H9 (cell line): ENCODE measurements at regions not wholly inside any gene's neighbourhood (a gene's known extent, or its start where the extent isn't known, plus 50 kb on each side); places are given as distances from the start of the nearest gene placed in this dataset.

ENCODE experiments used
- DNase-seq: peaks from one replicate; pipeline ENCODE4 v3.0.0-alpha.2; 2017
- H2AFZ ChIP-seq: one replicate; pipeline ENCODE4 v1.6.1; 2013; ENCODE audit warnings: mild to moderate bottlenecking, low read length, control low read depth, moderate library complexity
- H2AK5ac ChIP-seq: 2 replicates; pipeline ENCODE4 v1.6.1; 2013; ENCODE audit warnings: low read length, control low read depth, mixed read lengths; ENCODE audit not compliant: insufficient read length
- H2BK120ac ChIP-seq: one replicate; pipeline ENCODE4 v1.6.1; 2013; ENCODE audit warnings: low read depth, mild to moderate bottlenecking, low read length, control low read depth, inconsistent platforms; ENCODE audit not compliant: poor library complexity, severe bottlenecking
- H2BK12ac ChIP-seq: 2 replicates; pipeline ENCODE4 v1.6.1; 2013; ENCODE audit warnings: low read length, control low read depth, mixed read lengths, low read depth; ENCODE audit not compliant: insufficient read length
- H2BK15ac ChIP-seq: 2 replicates; pipeline ENCODE4 v1.6.1; 2013; ENCODE audit warnings: low read depth, low read length, control low read depth
- H2BK20ac ChIP-seq: one replicate; pipeline ENCODE4 v1.6.1; 2013; ENCODE audit warnings: low read depth, mild to moderate bottlenecking, low read length, control low read depth, inconsistent platforms; ENCODE audit not compliant: poor library complexity, severe bottlenecking
- H2BK5ac ChIP-seq: 2 replicates; pipeline ENCODE4 v1.6.1; 2013; ENCODE audit warnings: low read length, control low read depth, mixed read lengths; ENCODE audit not compliant: insufficient read length
- H3K14ac ChIP-seq: 2 replicates; pipeline ENCODE4 v1.6.1; 2013; ENCODE audit warnings: low read length, control low read depth; ENCODE audit not compliant: insufficient read depth
- H3K18ac ChIP-seq: 2 replicates; pipeline ENCODE4 v1.6.1; 2013; ENCODE audit warnings: low read depth, mild to moderate bottlenecking, mixed read lengths, low read length, control low read depth; ENCODE audit not compliant: insufficient read length
- H3K23ac ChIP-seq: 2 replicates; pipeline ENCODE4 v1.6.1; 2013; ENCODE audit warnings: low read length, control low read depth, mixed read lengths, low read depth; ENCODE audit not compliant: insufficient read length
- H3K23me2 ChIP-seq: 2 replicates; pipeline ENCODE4 v1.6.1; 2013; ENCODE audit warnings: low read depth, mild to moderate bottlenecking, mixed read lengths, low read length, control low read depth; ENCODE audit not compliant: insufficient read length, poor library complexity, severe bottlenecking
- H3K27ac ChIP-seq: 2 replicates; pipeline ENCODE4 v1.5.1; 2013; ENCODE audit warnings: low read length, control low read depth, mixed read lengths, low read depth; ENCODE audit not compliant: insufficient read length
- H3K27me3 ChIP-seq: 2 replicates; pipeline ENCODE4 v1.6.1; 2013; ENCODE audit warnings: low read length, control low read depth, inconsistent platforms; ENCODE audit not compliant: insufficient read depth
- H3K4ac ChIP-seq: 2 replicates; pipeline ENCODE4 v1.6.1; 2013; ENCODE audit warnings: low read depth, mild to moderate bottlenecking, control low read depth, inconsistent platforms, low read length, moderate library complexity
- H3K4me1 ChIP-seq: 2 replicates; pipeline ENCODE4 v1.6.1; 2013; ENCODE audit warnings: low read length, control low read depth, inconsistent platforms; ENCODE audit not compliant: insufficient read depth
- H3K4me2 ChIP-seq: 2 replicates; pipeline ENCODE4 v1.6.1; 2013; ENCODE audit warnings: low read length, control low read depth, mixed read lengths; ENCODE audit not compliant: insufficient read length, insufficient read depth
- H3K56ac ChIP-seq: 2 replicates; pipeline ENCODE4 v1.6.1; 2013; ENCODE audit warnings: low read depth, mild to moderate bottlenecking, mixed read lengths, low read length, control low read depth; ENCODE audit not compliant: insufficient read length
- H3K79me1 ChIP-seq: 2 replicates; pipeline ENCODE4 v1.6.1; 2013; ENCODE audit warnings: low read depth, mild to moderate bottlenecking, moderate library complexity, low read length, control low read depth, inconsistent platforms; ENCODE audit not compliant: insufficient read depth, poor library complexity, severe bottlenecking
- H3K79me2 ChIP-seq: 2 replicates; pipeline ENCODE4 v1.6.1; 2013; ENCODE audit warnings: low read length, control low read depth, inconsistent platforms; ENCODE audit not compliant: insufficient read depth
- H3K9ac ChIP-seq: 2 replicates; pipeline ENCODE4 v1.6.1; 2013; ENCODE audit warnings: low read length, control low read depth, mixed read lengths; ENCODE audit not compliant: insufficient read length; ENCODE audit errors: extremely low read depth
- H3K9me3 ChIP-seq: one replicate; pipeline ENCODE4 v1.6.1; 2013; ENCODE audit warnings: low read depth, low read length, inconsistent platforms; ENCODE audit not compliant: control insufficient read depth
- H3T11ph ChIP-seq: one replicate; pipeline ENCODE4 v1.6.1; 2013; ENCODE audit warnings: mild to moderate bottlenecking, low read length, control low read depth, inconsistent platforms
- H4K20me1 ChIP-seq: one replicate; pipeline ENCODE4 v1.6.1; 2013; ENCODE audit not compliant: control insufficient read depth, insufficient read length, insufficient read depth
- H4K5ac ChIP-seq: 2 replicates; pipeline ENCODE4 v1.6.1; 2013; ENCODE audit warnings: low read depth, mild to moderate bottlenecking, mixed read lengths, low read length, control low read depth; ENCODE audit not compliant: insufficient read length
- H4K8ac ChIP-seq: replicated peaks from 2 replicates; pipeline ENCODE4 v1.6.1; 2013; ENCODE audit warnings: low read length, control low read depth, mixed read lengths, low read depth; ENCODE audit not compliant: insufficient read length
- H4K91ac ChIP-seq: 2 replicates; pipeline ENCODE4 v1.6.1; 2013; ENCODE audit warnings: low read depth, mild to moderate bottlenecking, moderate library complexity, mixed read lengths, low read length, control low read depth; ENCODE audit not compliant: insufficient read length
- H3K27ac Mint-ChIP-seq, 3 experiments: 2 replicates in 2 of 3; 3 replicates in 1 of 3; pipeline ENCODE4 v1.8.0; 2020 to 2021; ENCODE audit warnings: mixed read lengths in 3 of 3, mild to moderate bottlenecking in 1 of 3, moderate library complexity in 1 of 3
- H3K27me3 Mint-ChIP-seq: 2 replicates; pipeline ENCODE4 v1.8.0; 2021; ENCODE audit warnings: low read depth, mild to moderate bottlenecking, moderate library complexity, mixed read lengths
- H3K36me3 Mint-ChIP-seq, 3 experiments: 2 replicates in 2 of 3; 3 replicates in 1 of 3; pipeline ENCODE4 v1.8.0; 2020 to 2021; ENCODE audit warnings: low read depth in 3 of 3, mixed read lengths in 3 of 3; ENCODE audit not compliant: insufficient read depth in 1 of 3
- H3K4me1 Mint-ChIP-seq, 2 experiments: 2 replicates each; pipeline ENCODE4 v1.8.0; 2020; ENCODE audit warnings: mixed read lengths in 2 of 2
- H3K4me3 Mint-ChIP-seq, 2 experiments: 2 replicates in 1 of 2; 3 replicates in 1 of 2; pipeline ENCODE4 v1.8.0; 2020 to 2021; ENCODE audit warnings: mild to moderate bottlenecking in 2 of 2, mixed read lengths in 2 of 2, moderate library complexity in 1 of 2
- H3K9me3 Mint-ChIP-seq, 2 experiments: 2 replicates in 1 of 2; 3 replicates in 1 of 2; pipeline ENCODE4 v1.8.0; 2020; ENCODE audit warnings: mild to moderate bottlenecking in 2 of 2, mixed read lengths in 2 of 2, moderate library complexity in 1 of 2
- WGBS: extraction: QIAGEN DNeasy Blood & Tissue Kit; methylation state at CpG from one replicate; pipeline ENCODE4 v1.1.7; 2013; ENCODE audit warnings: missing lambda C conversion rate, low lambda C conversion rate, mixed read lengths; ENCODE audit not compliant: insufficient read length; ENCODE audit errors: extremely low coverage; 5-methylcytosine and 5-hydroxymethylcytosine counted together
- TF ChIP-seq, protein P1 (sequence below): fragments of 200-600 bp; sonication (generic); conservative IDR thresholded peaks from 3 replicates; pipeline ENCODE4 v1.8.0; 2021; ENCODE audit warnings: antibody characterized with exemption, mild to moderate bottlenecking

DNA sequence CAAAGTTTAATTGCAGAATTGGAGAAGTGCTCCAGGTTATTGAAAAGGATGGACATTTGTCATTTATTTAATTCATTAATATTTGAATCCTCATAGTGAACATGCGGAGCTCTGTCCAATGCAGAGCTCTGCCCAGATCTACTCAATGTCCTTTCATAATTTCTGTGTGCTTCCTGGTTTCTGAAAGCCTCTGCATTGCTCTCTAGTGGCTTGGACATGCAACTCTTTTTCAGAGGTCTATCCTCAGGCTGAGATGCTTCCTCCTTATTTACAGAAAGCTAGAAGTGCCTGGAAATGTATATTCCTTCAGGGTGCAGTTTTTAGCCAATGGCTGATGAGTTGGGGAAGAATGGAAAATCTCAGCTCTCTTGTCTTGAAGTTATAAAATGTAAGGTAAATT is 786.1 kb upstream of the AADAT start:
- H4K91ac ChIP-seq, result no peak overlapping the region
- no peak overlapping the region for H4K5ac ChIP-seq
- H3K4me1 Mint-ChIP-seq, result no peaks in the 10 kb centered on the region
- H3K4me2 ChIP-seq, result no peak overlapping the region
- no peak overlapping the region for H3K14ac ChIP-seq
- no peak overlapping the region for H3K27ac Mint-ChIP-seq
- H3K9me3 Mint-ChIP-seq, result no peaks in the 10 kb centered on the region
- no peak overlapping the region for H3K18ac ChIP-seq
- no peaks in the 10 kb centered on the region for H3K27me3 ChIP-seq
- H3K27me3 Mint-ChIP-seq, result no peaks in the 10 kb centered on the region
- H3K4me1 ChIP-seq, result no peaks in the 10 kb centered on the region; the same call in 1 of the 2 replicates
- H3K9me3 ChIP-seq, result no peaks in the 10 kb centered on the region
- H3K4me3 Mint-ChIP-seq, result no peak overlapping the region
- no peak overlapping the region for H3K56ac ChIP-seq
- H3K23ac ChIP-seq, result no peak overlapping the region
- no peak overlapping the region for H3T11ph ChIP-seq
- no peak overlapping the region for H2BK20ac ChIP-seq
- no peaks in the 10 kb centered on the region for H4K20me1 ChIP-seq
- no CpG with 5 or more reads among the region's 1 CpG for WGBS
- H3K23me2 ChIP-seq, result no peaks in the 10 kb centered on the region
- H3K79me2 ChIP-seq, result no peaks in the 10 kb centered on the region
- TF ChIP-seq, protein P1, sequence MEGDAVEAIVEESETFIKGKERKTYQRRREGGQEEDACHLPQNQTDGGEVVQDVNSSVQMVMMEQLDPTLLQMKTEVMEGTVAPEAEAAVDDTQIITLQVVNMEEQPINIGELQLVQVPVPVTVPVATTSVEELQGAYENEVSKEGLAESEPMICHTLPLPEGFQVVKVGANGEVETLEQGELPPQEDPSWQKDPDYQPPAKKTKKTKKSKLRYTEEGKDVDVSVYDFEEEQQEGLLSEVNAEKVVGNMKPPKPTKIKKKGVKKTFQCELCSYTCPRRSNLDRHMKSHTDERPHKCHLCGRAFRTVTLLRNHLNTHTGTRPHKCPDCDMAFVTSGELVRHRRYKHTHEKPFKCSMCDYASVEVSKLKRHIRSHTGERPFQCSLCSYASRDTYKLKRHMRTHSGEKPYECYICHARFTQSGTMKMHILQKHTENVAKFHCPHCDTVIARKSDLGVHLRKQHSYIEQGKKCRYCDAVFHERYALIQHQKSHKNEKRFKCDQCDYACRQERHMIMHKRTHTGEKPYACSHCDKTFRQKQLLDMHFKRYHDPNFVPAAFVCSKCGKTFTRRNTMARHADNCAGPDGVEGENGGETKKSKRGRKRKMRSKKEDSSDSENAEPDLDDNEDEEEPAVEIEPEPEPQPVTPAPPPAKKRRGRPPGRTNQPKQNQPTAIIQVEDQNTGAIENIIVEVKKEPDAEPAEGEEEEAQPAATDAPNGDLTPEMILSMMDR, result peak; percentile 58
- no peaks in the 10 kb centered on the region for H3K79me1 ChIP-seq
- no peak overlapping the region for H2BK5ac ChIP-seq
- H2AFZ ChIP-seq, result no peak overlapping the region
- no peak overlapping the region for H4K8ac ChIP-seq
- H3K9ac ChIP-seq, result no peak overlapping the region
- H2BK15ac ChIP-seq, result no peak overlapping the region
- no peaks in the 10 kb centered on the region for H3K36me3 Mint-ChIP-seq
- no peak overlapping the region for H3K4ac ChIP-seq
- no peak overlapping the region for H2AK5ac ChIP-seq
- H2BK12ac ChIP-seq, result no peak overlapping the region
- DNase-seq, result no peak
- no peak overlapping the region for H3K27ac ChIP-seq
- no peak overlapping the region for H2BK120ac ChIP-seq
